Neuronal stem cell (in vitro differentiated cells): ENCODE measurements at regions not wholly inside any gene's neighbourhood (a gene's known extent, or its start where the extent isn't known, plus 50 kb on each side); places are given as distances from the start of the nearest gene placed in this dataset.
A peak's percentile ranks its signal among the peaks of the same experiment; 100 is the strongest.

ENCODE experiments used
- DNase-seq: peaks from one replicate; pipeline ENCODE4 v3.0.0-alpha.2; 2013; ENCODE audit warnings: low spot score
- H2AFZ ChIP-seq: one replicate; pipeline ENCODE4 v1.6.1; 2013; ENCODE audit warnings: mild to moderate bottlenecking, low read length, inconsistent platforms
- H2AK5ac ChIP-seq: 2 replicates; pipeline ENCODE4 v1.6.1; 2013; ENCODE audit warnings: low read depth, mild to moderate bottlenecking, inconsistent platforms, low read length, moderate library complexity, mixed read lengths
- H2BK120ac ChIP-seq: 2 replicates; pipeline ENCODE4 v1.6.1; 2013; ENCODE audit warnings: low read depth, mild to moderate bottlenecking, inconsistent platforms, low read length, moderate library complexity, mixed read lengths
- H2BK12ac ChIP-seq: one replicate; pipeline ENCODE4 v1.6.1; 2013; ENCODE audit warnings: low read length, inconsistent platforms
- H2BK15ac ChIP-seq: 2 replicates; pipeline ENCODE4 v1.6.1; 2013; ENCODE audit warnings: mild to moderate bottlenecking, low read length, inconsistent platforms, mixed read lengths
- H2BK5ac ChIP-seq: one replicate; pipeline ENCODE4 v1.6.1; 2013; ENCODE audit warnings: inconsistent platforms, mild to moderate bottlenecking, low read length, moderate library complexity
- H3K14ac ChIP-seq: one replicate; pipeline ENCODE4 v1.6.1; 2013; ENCODE audit warnings: low read length, inconsistent platforms
- H3K18ac ChIP-seq: 2 replicates; pipeline ENCODE4 v1.6.1; 2013; ENCODE audit warnings: low read length, inconsistent platforms
- H3K23ac ChIP-seq: 2 replicates; pipeline ENCODE4 v1.6.1; 2013; ENCODE audit warnings: low read depth, mild to moderate bottlenecking, mixed read lengths, low read length, inconsistent platforms; ENCODE audit not compliant: poor library complexity
- H3K27ac ChIP-seq: replicated peaks from 3 replicates; pipeline ENCODE4 v1.5.1; 2013; ENCODE audit warnings: low read length, inconsistent platforms
- H3K27me3 ChIP-seq, 3 experiments: 2 replicates each; pipeline ENCODE4 v1.6.1; 2013; ENCODE audit warnings: low read length in 3 of 3, mild to moderate bottlenecking in 2 of 3, inconsistent platforms in 1 of 3, low read depth in 1 of 3, mixed read lengths in 1 of 3, moderate library complexity in 1 of 3; ENCODE audit not compliant: control insufficient read depth in 3 of 3, insufficient read depth in 3 of 3
- H3K36me3 ChIP-seq, 2 donors: replicated peaks in 1 of 2; 2 replicates each; pipeline ENCODE4 v1.6.1; 2013; ENCODE audit warnings: low read length in 2 of 2; ENCODE audit not compliant: control insufficient read depth in 2 of 2, insufficient read depth in 2 of 2
- H3K4ac ChIP-seq: 2 replicates; pipeline ENCODE4 v1.6.1; 2013; ENCODE audit warnings: inconsistent platforms, mild to moderate bottlenecking, low read length, moderate library complexity
- H3K4me1 ChIP-seq, 2 donors: 1 replicate in 1 of 2; 2 replicates in 1 of 2; pipeline ENCODE4 v1.6.1; 2013; ENCODE audit warnings: low read length in 2 of 2, low read depth in 1 of 2; ENCODE audit not compliant: control insufficient read depth in 2 of 2, insufficient read depth in 1 of 2
- H3K4me2 ChIP-seq: one replicate; pipeline ENCODE4 v1.6.1; 2013; ENCODE audit warnings: mild to moderate bottlenecking, low read length, inconsistent platforms; ENCODE audit not compliant: insufficient read depth, poor library complexity, severe bottlenecking
- H3K4me3 ChIP-seq, 2 donors: 2 replicates each; pipeline ENCODE4 v1.5.1; 2013; ENCODE audit warnings: low read length in 2 of 2, mild to moderate bottlenecking in 2 of 2, inconsistent platforms in 1 of 2, moderate library complexity in 1 of 2
- H3K79me1 ChIP-seq: one replicate; pipeline ENCODE4 v1.6.1; 2013; ENCODE audit warnings: low read depth, mild to moderate bottlenecking, inconsistent platforms, low read length, moderate library complexity
- H3K9ac ChIP-seq: one replicate; pipeline ENCODE4 v1.6.1; 2013; ENCODE audit warnings: mild to moderate bottlenecking, low read depth, low read length, inconsistent platforms; ENCODE audit not compliant: poor library complexity
- H3K9me3 ChIP-seq, 2 donors: replicated peaks in 1 of 2; 2 replicates each; pipeline versions ENCODE3 to v1.6.1; 2013; ENCODE audit warnings: low read length in 2 of 2, mild to moderate bottlenecking in 2 of 2, inconsistent platforms in 1 of 2, low read depth in 1 of 2, mixed read lengths in 1 of 2, moderate library complexity in 1 of 2; ENCODE audit not compliant: control insufficient read depth in 2 of 2, insufficient read depth in 1 of 2
- H4K8ac ChIP-seq: one replicate; pipeline ENCODE4 v1.6.1; 2013; ENCODE audit warnings: low read depth, mild to moderate bottlenecking, inconsistent platforms, low read length, moderate library complexity
- H4K91ac ChIP-seq: one replicate; pipeline ENCODE4 v1.6.1; 2013; ENCODE audit warnings: low read length, low read depth, mild to moderate bottlenecking, inconsistent platforms; ENCODE audit not compliant: poor library complexity
- WGBS, 2 donors: extraction: QIAGEN DNeasy Blood & Tissue Kit; methylation state at CpG; one replicate each; pipeline ENCODE4 v1.1.7; 2013; ENCODE audit warnings: missing lambda C conversion rate in 2 of 2, mixed read lengths in 1 of 2; ENCODE audit not compliant: insufficient read length in 2 of 2, insufficient replicate concordance in 1 of 2; ENCODE audit errors: extremely low coverage in 2 of 2; 5-methylcytosine and 5-hydroxymethylcytosine counted together

DNA sequence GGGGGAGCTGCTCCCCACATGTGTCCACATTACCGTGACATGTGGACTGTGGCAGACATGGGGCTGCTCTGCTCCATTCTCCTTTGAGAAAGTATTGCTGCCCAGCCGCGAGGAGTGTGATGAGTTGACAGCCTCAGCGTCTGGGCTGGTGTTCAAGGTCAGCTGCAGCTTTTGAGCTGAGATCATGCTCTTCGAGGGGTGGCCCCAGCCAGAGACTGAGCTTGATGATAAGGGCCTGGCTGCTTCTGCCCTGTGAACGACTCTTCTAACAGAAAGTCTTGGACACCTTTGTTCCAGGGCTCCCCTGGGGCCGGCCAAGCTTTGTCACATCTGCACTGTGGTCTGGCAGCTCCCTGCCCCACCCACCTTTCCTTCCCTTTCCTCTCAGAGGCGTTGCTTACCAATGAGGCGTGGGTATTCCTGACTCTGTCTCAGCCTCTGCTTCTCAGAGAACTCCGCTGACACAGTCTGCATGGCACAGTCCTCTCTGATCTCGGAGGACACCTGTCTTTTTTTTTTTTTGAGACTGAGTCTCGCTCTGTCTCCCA, 86.6 kb downstream of the CHRD start:
- H2BK15ac ChIP-seq, result no peak overlapping the region

DNA sequence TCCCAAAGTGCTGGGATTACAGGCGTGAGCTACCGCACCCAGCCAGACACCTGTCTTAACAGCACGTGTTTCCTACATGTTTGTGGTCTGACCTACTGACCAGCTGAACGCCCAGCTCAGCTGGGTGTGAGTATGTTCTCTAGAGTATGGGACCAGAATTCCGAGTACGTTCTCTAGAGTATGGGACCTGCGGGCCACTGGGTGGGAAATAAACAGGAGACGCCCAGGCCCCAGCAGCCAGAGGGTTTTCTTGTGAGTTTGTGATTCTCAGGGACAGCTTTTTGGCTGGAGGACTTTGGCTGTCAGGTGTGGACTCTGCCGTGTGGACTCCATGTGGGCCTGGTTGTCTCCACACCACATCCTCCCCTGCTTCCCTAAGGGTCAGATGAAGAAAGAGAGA, 87.3 kb downstream of the CHRD start:
- no peak overlapping the region for H4K8ac ChIP-seq
- WGBS, 2 donors, result no CpG with 5 or more reads among the region's 9 CpGs

More for the DNA sequence above, 86.6 kb downstream of the CHRD start:
- Histone ChIP-seq H4K8ac (no peak overlapping the region), H3K27ac (no peak overlapping the region), H2AK5ac (no peak overlapping the region), H3K27me3 (peaks cover 0 to 16% (median 0%) of the 10 kb centered on the region in 3 experiments), H3K4me3 (no peak overlapping the region), H2BK5ac (no peak overlapping the region), H3K4ac (no peak overlapping the region), H2AFZ (no peak overlapping the region), H2BK120ac (no peak overlapping the region), H3K4me1 (peaks cover 0 to 2% of the 10 kb centered on the region in 2 donors), H3K36me3 (no peaks in the 10 kb centered on the region), H4K91ac (peak overlapping the region; percentile 2), H2BK12ac (no peak overlapping the region), H3K14ac (no peak overlapping the region), H3K23ac (no peak overlapping the region), H3K18ac (no peak overlapping the region), H3K4me2 (no peak overlapping the region), H3K9ac (no peak overlapping the region), H3K79me1 (no peaks in the 10 kb centered on the region), H3K9me3 (no peaks in the 10 kb centered on the region)
- WGBS, 2 donors, result no CpG with 5 or more reads among the region's 12 CpGs
- DNase-seq, result no peak

DNA sequence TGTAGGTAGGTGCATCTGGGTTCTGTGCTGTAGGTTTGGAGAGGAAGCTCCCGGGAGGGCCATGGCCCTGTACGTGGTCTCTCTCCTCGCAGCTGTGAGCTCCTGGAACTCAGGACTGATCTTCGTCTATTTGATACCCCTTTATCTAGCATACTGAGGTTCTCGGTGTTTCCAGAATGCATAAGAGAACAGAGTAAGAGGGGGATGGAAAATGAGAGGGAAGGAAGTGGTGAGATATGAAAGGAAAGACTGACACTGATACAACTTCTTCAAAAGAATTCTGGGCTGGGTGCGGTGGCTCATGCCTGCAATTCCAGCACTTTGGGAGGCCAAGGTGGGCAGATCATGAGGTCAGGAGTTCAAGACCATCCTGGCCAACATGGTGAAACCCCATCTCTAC, 90.7 kb downstream of the CHRD start:
- H3K9ac ChIP-seq, result no peak overlapping the region
- H4K8ac ChIP-seq, result no peak overlapping the region
- DNase-seq, result no peak
- no peak overlapping the region for H2BK120ac ChIP-seq
- H3K23ac ChIP-seq, result no peak overlapping the region
- H3K18ac ChIP-seq, result no peak overlapping the region
- H2AFZ ChIP-seq, result no peak overlapping the region
- no peaks in the 10 kb centered on the region for H3K79me1 ChIP-seq
- H2AK5ac ChIP-seq, result no peak overlapping the region
- H3K36me3 ChIP-seq, result no peaks in the 10 kb centered on the region
- H3K9me3 ChIP-seq, result no peaks in the 10 kb centered on the region
- no CpG with 5 or more reads among the region's 6 CpGs for WGBS, 2 donors
- peaks cover 0 to 2% of the 10 kb centered on the region in 2 donors for H3K4me1 ChIP-seq
- H2BK12ac ChIP-seq, result no peak overlapping the region
- H3K4me3 ChIP-seq, result no peak overlapping the region
- H3K4me2 ChIP-seq, result no peak overlapping the region
- H4K91ac ChIP-seq, result no peak overlapping the region
- H2BK15ac ChIP-seq, result no peak overlapping the region
- H3K4ac ChIP-seq, result no peak overlapping the region
- H3K14ac ChIP-seq, result no peak overlapping the region
- no peak overlapping the region for H2BK5ac ChIP-seq
- peaks cover 0 to 28% (median 0%) of the 10 kb centered on the region in 3 experiments for H3K27me3 ChIP-seq
- H3K27ac ChIP-seq, result no peak overlapping the region

More for the DNA sequence above, 87.3 kb downstream of the CHRD start:
- Histone ChIP-seq H3K4me3 (no peak overlapping the region), H3K36me3 (no peaks in the 10 kb centered on the region), H2AFZ (no peak overlapping the region), H3K14ac (no peak overlapping the region), H3K4me1 (peaks cover 0 to 2% of the 10 kb centered on the region in 2 donors), H2BK12ac (no peak overlapping the region), H3K27me3 (peaks cover 0 to 16% (median 0%) of the 10 kb centered on the region in 3 experiments), H3K4me2 (no peak overlapping the region), H3K79me1 (no peaks in the 10 kb centered on the region), H2BK5ac (no peak overlapping the region), H3K23ac (no peak overlapping the region), H2BK120ac (no peak overlapping the region), H3K9me3 (no peaks in the 10 kb centered on the region), H3K9ac (no peak overlapping the region), H2BK15ac (no peak overlapping the region), H3K18ac (peak overlapping the region; percentile 13), H2AK5ac (peak overlapping the region; percentile 38), H3K27ac (no peak overlapping the region), H3K4ac (no peak overlapping the region), H4K91ac (no peak overlapping the region)
- no peak for DNase-seq

DNA sequence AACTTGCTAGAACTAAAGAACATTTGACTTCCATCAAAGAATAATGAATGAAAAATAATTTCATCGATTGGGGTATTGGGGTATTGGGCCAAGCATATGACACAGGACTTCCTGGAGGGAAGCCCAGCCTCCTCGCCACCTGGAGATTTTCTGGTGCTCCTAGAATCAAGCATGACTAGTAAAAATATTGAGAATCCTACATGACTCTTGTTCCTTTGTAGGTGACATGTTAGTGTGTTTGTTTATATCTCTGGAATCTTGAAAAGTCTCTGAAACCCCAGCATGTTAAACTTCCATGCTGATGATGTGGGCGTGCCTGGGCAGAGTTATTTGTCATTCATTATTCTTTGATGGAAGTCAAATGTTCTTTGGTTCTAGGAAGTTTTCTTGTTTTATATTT, 90.1 kb upstream of the EPHB3 start:
- no peak overlapping the region for H2AFZ ChIP-seq
- no CpG with 5 or more reads among the region's 3 CpGs for WGBS, 2 donors
- H2BK12ac ChIP-seq, result no peak overlapping the region
- H3K14ac ChIP-seq, result no peak overlapping the region
- no peak overlapping the region for H4K91ac ChIP-seq
- no peaks in the 10 kb centered on the region for H3K79me1 ChIP-seq
- H2BK120ac ChIP-seq, result no peak overlapping the region
- H3K9ac ChIP-seq, result no peak overlapping the region
- H3K4ac ChIP-seq, result no peak overlapping the region
- DNase-seq, result no peak
- H3K4me2 ChIP-seq, result no peak overlapping the region
- H3K4me1 ChIP-seq, result peaks cover 0 to 2% of the 10 kb centered on the region in 2 donors
- no peak overlapping the region for H3K23ac ChIP-seq
- no peak overlapping the region for H4K8ac ChIP-seq
- no peak overlapping the region for H2AK5ac ChIP-seq
- no peak overlapping the region for H2BK15ac ChIP-seq
- H2BK5ac ChIP-seq, result no peak overlapping the region
- H3K27ac ChIP-seq, result no peak overlapping the region
- H3K27me3 ChIP-seq, result peaks cover 0 to 27% (median 0%) of the 10 kb centered on the region in 3 experiments
- H3K4me3 ChIP-seq, result no peak overlapping the region
- no peak overlapping the region for H3K18ac ChIP-seq
- no peaks in the 10 kb centered on the region for H3K9me3 ChIP-seq
- H3K36me3 ChIP-seq, result no peaks in the 10 kb centered on the region
